ENCODE measurements at regions not wholly inside any gene's neighbourhood (a gene's known extent, or its start where the extent isn't known, plus 50 kb on each side); places are given as distances from the start of the nearest gene placed in this dataset.

- no peak for FAIRE-seq
- Histone ChIP-seq H3K9me1 (ENCODE audit: control insufficient read depth, extremely low read depth, insufficient read depth, low read length) (no peaks in the 10 kb centered on the region), H4K20me1 (ENCODE audit: control insufficient read depth, extremely low read depth, insufficient read depth, low read length) (no peaks in the 10 kb centered on the region), H3K79me2 (ENCODE audit: control insufficient read depth, insufficient read depth, low read length) (no peaks in the 10 kb centered on the region), H3K27ac (ENCODE audit: control insufficient read depth, insufficient read depth, low read length) (no peak overlapping the region), H3K4me3 (ENCODE audit: control insufficient read depth in 2 of 3, extremely low read depth in 1 of 3, insufficient read depth in 2 of 3, low read depth in 1 of 3, low read length in 3 of 3) (no peak overlapping the region), H3K27me3 (ENCODE audit: control insufficient read depth, extremely low read depth, insufficient read depth, low read length) (no peaks in the 10 kb centered on the region), H3K4me1 (ENCODE audit: control insufficient read depth, extremely low read depth, insufficient read depth, low read length) (no peaks in the 10 kb centered on the region), H3K9me3 (ENCODE audit: control insufficient read depth, low read depth, low read length) (no peaks in the 10 kb centered on the region), H3K36me3 (ENCODE audit: control insufficient read depth in 2 of 2, extremely low read depth in 1 of 2, insufficient read depth in 2 of 2, low read length in 2 of 2) (no peaks in the 10 kb centered on the region), H2AFZ (ENCODE audit: control insufficient read depth, low read length) (no peak overlapping the region), H3K4me2 (ENCODE audit: control insufficient read depth, extremely low read depth, insufficient read depth, low read depth, low read length) (no peak overlapping the region), H3K9ac (ENCODE audit: control insufficient read depth, extremely low read depth, insufficient read depth, low read length) (no peak overlapping the region)
- dilution Hi-C loops (cut with MboI; ENCODE audit: extremely low pct_ligation_motif_present, low sequenced_read_pairs) = no loop called here
- no peak for DNase-seq (ENCODE audit: low read depth, low spot score)
- TF ChIP-seq CTCF (optimal IDR thresholded peaks at IDR 0.05 in 1 of 3, IDR thresholded peaks at IDR 0.05 in 1 of 3, conservative IDR thresholded peaks at IDR 0.05 in 1 of 3; ENCODE audit: extremely low read depth in 1 of 3, insufficient read depth in 2 of 3, low read length in 3 of 3) (no peak), EZH2 (IDR thresholded peaks at IDR 0.05; ENCODE audit: low read length) (no peak)
These were observed 93.5 kb upstream of the FBXL7 start for GRCh38 chr5:15406478-15406877.

GRCh38 chr5:15393146-15393545 lies 106.8 kb upstream of the FBXL7 start:
- FAIRE-seq (no peak), DNase-seq (ENCODE audit: low read depth, low spot score) (no peak)
- TF ChIP-seq CTCF (optimal IDR thresholded peaks at IDR 0.05 in 1 of 3, IDR thresholded peaks at IDR 0.05 in 1 of 3, conservative IDR thresholded peaks at IDR 0.05 in 1 of 3; ENCODE audit: extremely low read depth in 1 of 3, insufficient read depth in 2 of 3, low read length in 3 of 3) (no peak), EZH2 (IDR thresholded peaks at IDR 0.05; ENCODE audit: low read length) (no peak)
- no peaks in the 10 kb centered on the region for H3K79me2 ChIP-seq (ENCODE audit: control insufficient read depth, insufficient read depth, low read length)
- no peaks in the 10 kb centered on the region for H3K9me3 ChIP-seq (ENCODE audit: control insufficient read depth, low read depth, low read length)
- H3K4me1 ChIP-seq (ENCODE audit: control insufficient read depth, extremely low read depth, insufficient read depth, low read length) = no peaks in the 10 kb centered on the region
- no peak overlapping the region for H3K27ac ChIP-seq (ENCODE audit: control insufficient read depth, insufficient read depth, low read length)
- H3K9me1 ChIP-seq (ENCODE audit: control insufficient read depth, extremely low read depth, insufficient read depth, low read length) = no peaks in the 10 kb centered on the region
- H3K36me3 ChIP-seq (ENCODE audit: control insufficient read depth in 2 of 2, extremely low read depth in 1 of 2, insufficient read depth in 2 of 2, low read length in 2 of 2) = no peaks in the 10 kb centered on the region
- dilution Hi-C loops (cut with MboI; ENCODE audit: extremely low pct_ligation_motif_present, low sequenced_read_pairs) = no loop called here
- no peaks in the 10 kb centered on the region for H4K20me1 ChIP-seq (ENCODE audit: control insufficient read depth, extremely low read depth, insufficient read depth, low read length)
- no peak overlapping the region for H3K4me2 ChIP-seq (ENCODE audit: control insufficient read depth, extremely low read depth, insufficient read depth, low read depth, low read length)
- H2AFZ ChIP-seq (ENCODE audit: control insufficient read depth, low read length) = no peak overlapping the region
- no peak overlapping the region for H3K4me3 ChIP-seq (ENCODE audit: control insufficient read depth in 2 of 3, extremely low read depth in 1 of 3, insufficient read depth in 2 of 3, low read depth in 1 of 3, low read length in 3 of 3)
- H3K9ac ChIP-seq (ENCODE audit: control insufficient read depth, extremely low read depth, insufficient read depth, low read length) = no peak overlapping the region
- no peaks in the 10 kb centered on the region for H3K27me3 ChIP-seq (ENCODE audit: control insufficient read depth, extremely low read depth, insufficient read depth, low read length)
